ENCODE measurements at regions not wholly inside any gene's neighbourhood (a gene's known extent, or its start where the extent isn't known, plus 50 kb on each side); places are given as distances from the start of the nearest gene placed in this dataset.

- Histone ChIP-seq H3K27ac (ENCODE audit: low read depth in 2 of 2, low read length in 1 of 2) (no peak overlapping the region), H3K4me1 (ENCODE audit: control insufficient read depth in 2 of 2, insufficient read depth in 2 of 2, low read length in 1 of 2) (peaks cover 0 to 2% of the 10 kb centered on the region in 2 donors), H3K36me3 (ENCODE audit: control insufficient read depth in 2 of 2, insufficient read depth in 2 of 2, low read length in 1 of 2) (no peaks in the 10 kb centered on the region), H3K27me3 (ENCODE audit: control insufficient read depth in 1 of 2, insufficient read depth in 2 of 2, low read length in 2 of 2) (no peaks in the 10 kb centered on the region), H3K4me3 (ENCODE audit: low read depth in 1 of 2, low read length in 2 of 2) (no peak overlapping the region), H3K9me3 (ENCODE audit: control insufficient read depth in 2 of 2, insufficient read depth in 1 of 2, low read depth in 1 of 2, low read length in 1 of 2) (peaks cover 0 to 3% of the 10 kb centered on the region in 2 donors)
- WGBS, 2 donors, result 51 to 61% methylated on average over 4 of the region's 4 CpGs
Observed at GRCh38 chr10:44173608-44173894, 211.3 kb downstream of the CXCL12 start.

DNA sequence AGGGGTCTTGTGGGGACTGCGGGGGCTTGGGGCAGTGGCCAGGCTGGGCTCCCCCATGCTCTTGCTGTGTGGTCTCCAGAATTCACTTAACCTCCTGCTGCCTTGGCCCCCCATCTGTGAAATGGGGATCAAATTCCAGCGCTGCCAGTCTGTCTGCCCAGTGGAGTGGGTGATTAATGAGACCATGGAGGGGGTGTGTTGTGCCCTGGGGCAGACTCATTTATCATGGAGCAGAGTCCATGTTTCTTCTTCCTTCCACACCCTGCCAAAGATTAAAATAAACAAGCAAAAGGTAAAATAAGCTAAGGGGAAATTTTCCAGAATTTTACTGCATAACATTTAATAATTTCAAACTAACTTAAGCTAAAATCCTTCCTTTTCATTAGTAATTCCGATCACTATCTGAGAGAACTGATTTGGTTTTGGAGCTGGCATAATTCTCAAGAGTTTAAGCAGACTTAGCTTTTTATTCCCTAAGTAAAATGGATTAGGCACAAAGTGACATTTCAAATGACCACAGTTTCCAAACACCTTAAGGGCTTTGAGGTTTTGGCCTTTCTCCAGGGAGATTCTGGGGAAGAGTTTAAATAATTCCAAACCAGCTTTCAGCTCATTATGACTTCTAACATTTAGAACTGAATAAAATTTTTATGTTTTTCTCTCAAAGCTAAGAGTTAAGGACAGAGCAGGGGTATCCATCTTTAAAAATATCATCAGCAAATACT lies 211.9 kb downstream of the CXCL12 start:
- H3K4me3 ChIP-seq (ENCODE audit: low read depth in 1 of 2, low read length in 2 of 2), result no peak overlapping the region
- 38 to 60% methylated on average over 3 of the region's 3 CpGs for WGBS, 2 donors

GRCh38 chr10:44171765-44172164 lies 213.1 kb downstream of the CXCL12 start:
- 85 to 94% methylated on average over 4 of the region's 4 CpGs for WGBS, 2 donors
- Histone ChIP-seq H3K36me3 (ENCODE audit: control insufficient read depth in 2 of 2, insufficient read depth in 2 of 2, low read length in 1 of 2) (no peaks in the 10 kb centered on the region), H3K4me3 (ENCODE audit: low read depth in 1 of 2, low read length in 2 of 2) (no peak overlapping the region), H3K4me1 (ENCODE audit: control insufficient read depth in 2 of 2, insufficient read depth in 2 of 2, low read length in 1 of 2) (peaks cover 0 to 2% of the 10 kb centered on the region in 2 donors), H3K27ac (ENCODE audit: low read depth in 2 of 2, low read length in 1 of 2) (no peak overlapping the region), H3K9me3 (ENCODE audit: control insufficient read depth in 2 of 2, insufficient read depth in 1 of 2, low read depth in 1 of 2, low read length in 1 of 2) (peaks cover 0 to 3% of the 10 kb centered on the region in 2 donors), H3K27me3 (ENCODE audit: control insufficient read depth in 1 of 2, insufficient read depth in 2 of 2, low read length in 2 of 2) (no peaks in the 10 kb centered on the region)

More for the DNA sequence above, 211.9 kb downstream of the CXCL12 start:
- H3K9me3 ChIP-seq (ENCODE audit: control insufficient read depth in 2 of 2, insufficient read depth in 1 of 2, low read depth in 1 of 2, low read length in 1 of 2), result peaks cover 0 to 3% of the 10 kb centered on the region in 2 donors
- no peak overlapping the region for H3K27ac ChIP-seq (ENCODE audit: low read depth in 2 of 2, low read length in 1 of 2)
- no peaks in the 10 kb centered on the region for H3K36me3 ChIP-seq (ENCODE audit: control insufficient read depth in 2 of 2, insufficient read depth in 2 of 2, low read length in 1 of 2)
- no peaks in the 10 kb centered on the region for H3K27me3 ChIP-seq (ENCODE audit: control insufficient read depth in 1 of 2, insufficient read depth in 2 of 2, low read length in 2 of 2)
- H3K4me1 ChIP-seq (ENCODE audit: control insufficient read depth in 2 of 2, insufficient read depth in 2 of 2, low read length in 1 of 2), result peaks cover 0 to 2% of the 10 kb centered on the region in 2 donors

DNA sequence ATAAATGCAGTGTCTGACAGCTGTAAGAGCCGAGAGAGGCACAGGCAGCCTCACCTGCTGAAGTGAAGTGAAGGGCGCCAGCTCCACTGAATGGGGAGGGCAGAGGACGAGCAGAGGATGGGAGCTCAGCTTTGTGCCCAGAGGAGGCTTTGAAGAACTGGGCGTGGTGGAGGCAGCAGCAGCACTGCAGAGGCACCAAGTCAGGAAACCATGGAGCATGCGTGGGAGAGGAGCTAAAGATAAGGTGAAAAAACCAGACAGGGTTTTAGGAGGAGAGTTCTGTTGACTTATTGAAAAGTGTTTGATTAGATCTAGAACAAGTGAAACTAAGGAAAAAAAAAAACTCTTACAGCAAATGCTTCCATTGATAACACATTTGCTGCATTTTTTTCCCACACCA lies 216.4 kb downstream of the CXCL12 start:
- Histone ChIP-seq H3K36me3 (ENCODE audit: control insufficient read depth in 2 of 2, insufficient read depth in 2 of 2, low read length in 1 of 2) (no peaks in the 10 kb centered on the region), H3K4me1 (ENCODE audit: control insufficient read depth in 2 of 2, insufficient read depth in 2 of 2, low read length in 1 of 2) (peaks cover 0 to 2% of the 10 kb centered on the region in 2 donors), H3K27ac (ENCODE audit: low read depth in 2 of 2, low read length in 1 of 2) (no peak overlapping the region), H3K9me3 (ENCODE audit: control insufficient read depth in 2 of 2, insufficient read depth in 1 of 2, low read depth in 1 of 2, low read length in 1 of 2) (peaks cover 0 to 3% of the 10 kb centered on the region in 2 donors), H3K27me3 (ENCODE audit: control insufficient read depth in 1 of 2, insufficient read depth in 2 of 2, low read length in 2 of 2) (no peaks in the 10 kb centered on the region), H3K4me3 (ENCODE audit: low read depth in 1 of 2, low read length in 2 of 2) (no peak overlapping the region)
- 64 to 66% methylated on average over 5 of the region's 5 CpGs for WGBS, 2 donors

DNA sequence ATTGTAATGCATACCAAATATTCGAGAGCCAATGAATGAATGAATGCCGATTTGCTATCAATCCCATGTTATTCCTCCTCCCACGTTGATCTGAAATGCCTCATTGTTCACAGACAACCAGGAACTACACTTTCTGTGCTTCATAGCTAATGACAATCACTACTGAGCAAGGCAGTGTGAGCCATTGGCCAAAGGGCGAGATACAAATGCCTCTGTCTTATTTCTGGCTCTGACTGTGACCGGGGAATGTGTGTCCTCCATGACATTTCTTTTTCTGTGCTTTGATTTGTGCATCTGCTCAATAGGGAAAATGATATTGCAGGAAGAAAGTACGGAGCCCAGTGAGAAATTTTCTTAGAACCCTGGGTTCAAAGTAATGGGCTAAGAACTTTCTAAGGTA lies 217.1 kb downstream of the CXCL12 start:
- Histone ChIP-seq H3K9me3 (ENCODE audit: control insufficient read depth in 2 of 2, insufficient read depth in 1 of 2, low read depth in 1 of 2, low read length in 1 of 2) (peaks cover 0 to 3% of the 10 kb centered on the region in 2 donors), H3K4me1 (ENCODE audit: control insufficient read depth in 2 of 2, insufficient read depth in 2 of 2, low read length in 1 of 2) (peaks cover 0 to 2% of the 10 kb centered on the region in 2 donors), H3K27ac (ENCODE audit: low read depth in 2 of 2, low read length in 1 of 2) (no peak overlapping the region), H3K27me3 (ENCODE audit: control insufficient read depth in 1 of 2, insufficient read depth in 2 of 2, low read length in 2 of 2) (no peaks in the 10 kb centered on the region), H3K4me3 (ENCODE audit: low read depth in 1 of 2, low read length in 2 of 2) (no peak overlapping the region), H3K36me3 (ENCODE audit: control insufficient read depth in 2 of 2, insufficient read depth in 2 of 2, low read length in 1 of 2) (no peaks in the 10 kb centered on the region)
- 77 to 80% methylated on average over 6 of the region's 6 CpGs for WGBS, 2 donors

GRCh38 chr10:44166441-44166840 lies 218.5 kb downstream of the CXCL12 start:
- 92 to 96% methylated on average over 1 of the region's 1 CpG for WGBS, 2 donors

GRCh38 chr10:44164251-44164956 lies 220.5 kb downstream of the CXCL12 start:
- H3K9me3 ChIP-seq (ENCODE audit: control insufficient read depth in 2 of 2, insufficient read depth in 1 of 2, low read depth in 1 of 2, low read length in 1 of 2), result no peaks in the 10 kb centered on the region
- no peak overlapping the region for H3K4me3 ChIP-seq (ENCODE audit: low read depth in 1 of 2, low read length in 2 of 2)
- no peaks in the 10 kb centered on the region for H3K36me3 ChIP-seq (ENCODE audit: control insufficient read depth in 2 of 2, insufficient read depth in 2 of 2, low read length in 1 of 2)
- H3K27ac ChIP-seq (ENCODE audit: low read depth in 2 of 2, low read length in 1 of 2), result no peak overlapping the region
- no peaks in the 10 kb centered on the region for H3K4me1 ChIP-seq (ENCODE audit: control insufficient read depth in 2 of 2, insufficient read depth in 2 of 2, low read length in 1 of 2)
- 71 to 74% methylated on average over 3 of the region's 3 CpGs for WGBS, 2 donors
- H3K27me3 ChIP-seq (ENCODE audit: control insufficient read depth in 1 of 2, insufficient read depth in 2 of 2, low read length in 2 of 2), result no peaks in the 10 kb centered on the region

More at GRCh38 chr10:44166441-44166840, 218.5 kb downstream of the CXCL12 start:
- Histone ChIP-seq H3K27ac (ENCODE audit: low read depth in 2 of 2, low read length in 1 of 2) (no peak overlapping the region), H3K9me3 (ENCODE audit: control insufficient read depth in 2 of 2, insufficient read depth in 1 of 2, low read depth in 1 of 2, low read length in 1 of 2) (peaks cover 0 to 3% of the 10 kb centered on the region in 2 donors), H3K4me3 (ENCODE audit: low read depth in 1 of 2, low read length in 2 of 2) (no peak overlapping the region), H3K4me1 (ENCODE audit: control insufficient read depth in 2 of 2, insufficient read depth in 2 of 2, low read length in 1 of 2) (peaks cover 0 to 2% of the 10 kb centered on the region in 2 donors), H3K27me3 (ENCODE audit: control insufficient read depth in 1 of 2, insufficient read depth in 2 of 2, low read length in 2 of 2) (no peaks in the 10 kb centered on the region), H3K36me3 (ENCODE audit: control insufficient read depth in 2 of 2, insufficient read depth in 2 of 2, low read length in 1 of 2) (no peaks in the 10 kb centered on the region)

- Histone ChIP-seq H3K4me1 (ENCODE audit: control insufficient read depth in 2 of 2, insufficient read depth in 2 of 2, low read length in 1 of 2) (no peaks in the 10 kb centered on the region), H3K27me3 (ENCODE audit: control insufficient read depth in 1 of 2, insufficient read depth in 2 of 2, low read length in 2 of 2) (no peaks in the 10 kb centered on the region), H3K27ac (ENCODE audit: low read depth in 2 of 2, low read length in 1 of 2) (no peak overlapping the region), H3K36me3 (ENCODE audit: control insufficient read depth in 2 of 2, insufficient read depth in 2 of 2, low read length in 1 of 2) (no peaks in the 10 kb centered on the region), H3K9me3 (ENCODE audit: control insufficient read depth in 2 of 2, insufficient read depth in 1 of 2, low read depth in 1 of 2, low read length in 1 of 2) (no peaks in the 10 kb centered on the region), H3K4me3 (ENCODE audit: low read depth in 1 of 2, low read length in 2 of 2) (no peak overlapping the region)
Observed at GRCh38 chr10:44161184-44161583, 223.7 kb downstream of the CXCL12 start.

DNA sequence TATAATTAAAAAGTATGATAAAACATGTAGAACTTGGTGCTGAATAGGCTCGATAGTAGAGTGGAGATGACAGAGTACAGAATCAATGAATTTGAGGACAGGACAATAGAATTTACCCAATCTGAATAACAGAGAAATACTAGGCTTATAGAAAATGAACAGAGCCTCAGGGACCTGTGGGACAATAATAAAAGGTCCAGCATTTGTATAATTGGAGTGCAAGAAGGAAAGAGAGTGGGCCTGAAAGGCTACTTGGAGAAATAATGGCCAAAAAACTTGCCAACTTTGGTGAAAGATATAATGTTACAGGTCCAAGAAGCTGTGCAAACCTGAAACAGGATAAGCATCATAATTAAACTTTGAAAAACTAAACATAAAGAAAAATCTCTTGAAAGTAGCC lies 227.3 kb downstream of the CXCL12 start:
- H3K36me3 ChIP-seq (ENCODE audit: control insufficient read depth in 2 of 2, insufficient read depth in 2 of 2, low read length in 1 of 2), result no peaks in the 10 kb centered on the region
- H3K27me3 ChIP-seq (ENCODE audit: control insufficient read depth in 1 of 2, insufficient read depth in 2 of 2, low read length in 2 of 2), result no peaks in the 10 kb centered on the region
- no peaks in the 10 kb centered on the region for H3K4me1 ChIP-seq (ENCODE audit: control insufficient read depth in 2 of 2, insufficient read depth in 2 of 2, low read length in 1 of 2)
- no peak overlapping the region for H3K4me3 ChIP-seq (ENCODE audit: low read depth in 1 of 2, low read length in 2 of 2)
- WGBS, 2 donors, result 95% methylated on average over 1 of the region's 1 CpG
- no peak overlapping the region for H3K27ac ChIP-seq (ENCODE audit: low read depth in 2 of 2, low read length in 1 of 2)
- H3K9me3 ChIP-seq (ENCODE audit: control insufficient read depth in 2 of 2, insufficient read depth in 1 of 2, low read depth in 1 of 2, low read length in 1 of 2), result no peaks in the 10 kb centered on the region

DNA sequence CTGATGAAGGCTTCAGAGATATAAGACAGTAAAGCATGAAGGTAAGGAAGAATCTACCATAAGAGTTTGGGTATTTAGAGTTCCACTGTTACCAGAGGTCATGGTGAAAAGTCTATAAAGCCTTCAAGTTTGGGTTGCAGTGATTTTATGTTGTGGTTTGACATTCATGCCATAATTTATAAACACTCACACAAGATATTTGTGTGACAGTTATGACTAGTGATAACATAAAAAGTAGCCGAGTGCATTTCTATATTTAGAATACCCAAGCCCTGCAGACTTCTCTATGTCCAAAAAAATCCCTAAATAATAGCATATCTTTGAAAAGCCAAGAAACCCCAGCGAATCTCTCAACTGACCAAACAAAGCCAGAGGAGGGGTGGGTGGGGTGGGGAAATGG lies 229.9 kb downstream of the CXCL12 start:
- Histone ChIP-seq H3K4me3 (ENCODE audit: low read depth in 1 of 2, low read length in 2 of 2) (no peak overlapping the region), H3K27me3 (ENCODE audit: control insufficient read depth in 1 of 2, insufficient read depth in 2 of 2, low read length in 2 of 2) (no peaks in the 10 kb centered on the region), H3K36me3 (ENCODE audit: control insufficient read depth in 2 of 2, insufficient read depth in 2 of 2, low read length in 1 of 2) (no peaks in the 10 kb centered on the region), H3K4me1 (ENCODE audit: control insufficient read depth in 2 of 2, insufficient read depth in 2 of 2, low read length in 1 of 2) (no peaks in the 10 kb centered on the region), H3K27ac (ENCODE audit: low read depth in 2 of 2, low read length in 1 of 2) (no peak overlapping the region), H3K9me3 (ENCODE audit: control insufficient read depth in 2 of 2, insufficient read depth in 1 of 2, low read depth in 1 of 2, low read length in 1 of 2) (no peaks in the 10 kb centered on the region)
- WGBS, 2 donors, result 63 to 68% methylated on average over 2 of the region's 2 CpGs
